ENCODE measurements at regions not wholly inside any gene's neighbourhood (a gene's known extent, or its start where the extent isn't known, plus 50 kb on each side); places are given as distances from the start of the nearest gene placed in this dataset.

DNA sequence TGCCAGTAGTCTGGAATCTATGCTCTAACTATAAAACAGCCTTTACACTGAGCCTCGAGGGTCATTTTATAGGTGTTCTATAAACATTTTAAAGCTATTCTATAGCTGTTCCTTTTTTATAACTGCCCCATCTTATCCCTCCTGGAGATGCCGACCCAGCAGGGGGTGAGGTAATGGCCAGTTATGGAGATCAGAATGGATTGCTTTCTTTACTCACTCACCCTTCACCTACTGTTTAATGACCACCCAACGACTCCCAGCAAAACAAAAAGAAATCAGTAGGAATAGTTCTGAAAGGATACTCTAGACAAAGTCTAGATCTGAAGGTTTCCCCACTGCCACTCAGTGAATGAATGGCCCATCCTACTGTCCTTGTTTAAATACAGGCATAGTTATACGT lies 1113.1 kb downstream of the FAT4 start:
- TF ChIP-seq GATA2 (IDR thresholded peaks at IDR 0.05; ENCODE audit: low read depth, low read length) (no peak), GATA3 (IDR thresholded peaks at IDR 0.05; ENCODE audit: low read depth, low read length) (no peak)

All from SH-SY5Y (cell line).